AG09309 (cell line): ENCODE measurements at regions not wholly inside any gene's neighbourhood (a gene's known extent, or its start where the extent isn't known, plus 50 kb on each side); places are given as distances from the start of the nearest gene placed in this dataset.

Experiments
- DNase-seq: peaks from one replicate; pipeline ENCODE4 v3.0.0-alpha.2; 2010; ENCODE audit warnings: low read depth
- H3K4me3 ChIP-seq: 2 replicates; pipeline ENCODE4 v1.5.1; 2011; ENCODE audit warnings: mild to moderate bottlenecking, low read depth, low read length, moderate library complexity; ENCODE audit not compliant: control insufficient read depth
- TF ChIP-seq, protein P1 (sequence below): IDR thresholded peaks from 2 replicates; pipeline ENCODE4 v1.5.1; 2011; ENCODE audit warnings: mild to moderate bottlenecking, low read depth, low read length, inconsistent platforms; ENCODE audit not compliant: insufficient read depth, control insufficient read depth; ENCODE audit errors: missing control alignments

DNA sequence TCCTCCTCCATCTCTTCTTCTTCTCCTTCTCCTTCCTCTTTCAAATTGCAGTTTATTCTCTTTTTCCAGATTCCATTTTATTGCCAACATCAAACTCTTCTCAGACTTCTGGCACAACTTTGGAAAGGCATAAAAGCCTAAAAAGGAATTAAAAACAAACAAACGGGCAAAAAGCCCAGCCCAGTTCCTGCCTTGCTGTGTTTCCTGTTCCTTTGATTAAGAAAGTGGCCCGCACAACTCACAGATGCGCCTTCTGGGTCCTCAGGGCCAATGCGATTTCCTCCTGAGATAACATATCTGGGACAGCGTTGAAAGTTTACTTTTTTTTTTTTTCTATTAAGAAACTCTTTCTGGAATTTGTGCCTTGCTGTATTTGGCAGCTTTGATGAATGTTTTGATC lies 158.7 kb upstream of the UBE3A start:
- H3K4me3 ChIP-seq = no peak overlapping the region
- TF ChIP-seq, protein P1, sequence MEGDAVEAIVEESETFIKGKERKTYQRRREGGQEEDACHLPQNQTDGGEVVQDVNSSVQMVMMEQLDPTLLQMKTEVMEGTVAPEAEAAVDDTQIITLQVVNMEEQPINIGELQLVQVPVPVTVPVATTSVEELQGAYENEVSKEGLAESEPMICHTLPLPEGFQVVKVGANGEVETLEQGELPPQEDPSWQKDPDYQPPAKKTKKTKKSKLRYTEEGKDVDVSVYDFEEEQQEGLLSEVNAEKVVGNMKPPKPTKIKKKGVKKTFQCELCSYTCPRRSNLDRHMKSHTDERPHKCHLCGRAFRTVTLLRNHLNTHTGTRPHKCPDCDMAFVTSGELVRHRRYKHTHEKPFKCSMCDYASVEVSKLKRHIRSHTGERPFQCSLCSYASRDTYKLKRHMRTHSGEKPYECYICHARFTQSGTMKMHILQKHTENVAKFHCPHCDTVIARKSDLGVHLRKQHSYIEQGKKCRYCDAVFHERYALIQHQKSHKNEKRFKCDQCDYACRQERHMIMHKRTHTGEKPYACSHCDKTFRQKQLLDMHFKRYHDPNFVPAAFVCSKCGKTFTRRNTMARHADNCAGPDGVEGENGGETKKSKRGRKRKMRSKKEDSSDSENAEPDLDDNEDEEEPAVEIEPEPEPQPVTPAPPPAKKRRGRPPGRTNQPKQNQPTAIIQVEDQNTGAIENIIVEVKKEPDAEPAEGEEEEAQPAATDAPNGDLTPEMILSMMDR = no peak
- DNase-seq = no peak

DNA sequence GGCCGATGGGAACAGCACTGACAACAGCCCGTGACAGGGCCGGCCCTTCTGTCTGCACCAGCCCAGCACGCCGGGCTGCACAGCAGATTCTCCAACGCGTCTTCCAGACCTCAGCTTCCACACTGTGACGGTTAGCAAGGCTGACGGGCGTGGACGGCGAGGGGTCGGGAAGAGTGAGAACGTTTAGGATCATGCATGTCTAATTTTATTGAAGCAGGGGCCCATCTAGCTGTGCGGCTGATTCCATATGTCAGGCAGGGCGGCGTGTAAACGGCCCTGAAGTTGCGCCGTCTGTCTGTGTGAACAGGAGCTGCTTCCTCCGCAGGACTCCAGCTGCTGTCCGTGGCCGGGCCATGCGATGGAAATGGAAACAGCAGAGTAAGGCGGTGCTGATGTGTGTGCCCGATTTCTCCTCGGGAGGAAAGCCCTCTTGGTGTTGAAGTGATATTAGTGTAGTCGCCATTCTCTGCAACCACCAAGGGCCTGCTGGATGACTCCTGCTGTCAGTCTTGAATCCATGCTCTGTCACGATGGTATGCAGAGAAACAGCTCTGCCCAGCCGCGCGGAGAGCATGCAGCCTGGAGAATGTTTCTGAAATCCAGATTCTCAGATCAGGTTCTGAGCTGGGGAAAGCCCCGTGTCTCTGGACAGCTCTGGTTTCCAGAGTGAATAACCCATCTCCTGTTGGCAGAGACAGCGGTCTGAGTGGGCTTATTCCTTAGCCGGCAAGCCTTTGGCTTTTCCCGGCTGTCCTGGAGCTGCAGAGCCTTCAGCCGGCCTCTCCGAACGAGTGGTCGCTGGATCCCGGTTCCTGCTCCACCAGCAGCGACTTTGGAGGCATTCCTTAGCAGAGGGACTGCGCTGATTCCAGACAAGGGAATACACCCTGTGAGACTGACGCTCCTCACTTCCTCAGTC lies 158.1 kb upstream of the UBE3A start:
- no peak overlapping the region; the same call in none of the 2 replicates for H3K4me3 ChIP-seq
- no peak for DNase-seq
- TF ChIP-seq, protein P1 = no peak

DNA sequence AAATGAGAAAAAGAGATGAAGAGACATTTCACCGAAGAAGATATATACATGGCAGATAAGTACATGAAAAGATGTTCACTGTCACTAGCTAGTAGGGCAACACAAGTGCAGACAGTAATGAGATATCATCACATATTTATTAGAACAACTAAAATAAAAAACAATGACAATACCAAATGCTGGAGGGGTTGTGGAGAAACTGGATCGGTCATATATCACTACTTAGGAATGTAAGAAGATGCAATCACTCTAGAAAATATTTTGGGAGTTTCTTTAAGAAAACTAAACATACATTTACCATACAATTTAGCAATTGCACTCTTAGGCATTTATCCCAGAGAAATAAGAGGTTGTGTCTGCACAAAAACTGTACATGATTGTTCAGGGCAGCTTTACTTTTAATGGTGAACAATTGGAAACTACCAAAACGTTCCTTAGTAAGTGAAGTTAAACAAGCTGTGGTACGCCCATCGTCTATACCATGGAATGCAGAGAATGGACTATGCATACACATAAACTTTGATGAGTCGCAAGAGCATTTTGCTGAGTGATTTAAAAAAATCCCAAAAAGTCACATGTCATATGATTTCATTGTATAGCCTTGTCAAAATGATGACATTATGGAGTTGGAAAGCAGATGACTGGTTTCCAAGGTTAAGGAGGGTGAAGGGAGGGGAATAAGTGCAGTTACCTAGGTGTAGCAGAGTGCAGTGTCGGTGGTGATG lies 149.0 kb upstream of the UBE3A start:
- TF ChIP-seq, protein P1 = no peak
- no peak overlapping the region for H3K4me3 ChIP-seq
- DNase-seq = no peak

DNA sequence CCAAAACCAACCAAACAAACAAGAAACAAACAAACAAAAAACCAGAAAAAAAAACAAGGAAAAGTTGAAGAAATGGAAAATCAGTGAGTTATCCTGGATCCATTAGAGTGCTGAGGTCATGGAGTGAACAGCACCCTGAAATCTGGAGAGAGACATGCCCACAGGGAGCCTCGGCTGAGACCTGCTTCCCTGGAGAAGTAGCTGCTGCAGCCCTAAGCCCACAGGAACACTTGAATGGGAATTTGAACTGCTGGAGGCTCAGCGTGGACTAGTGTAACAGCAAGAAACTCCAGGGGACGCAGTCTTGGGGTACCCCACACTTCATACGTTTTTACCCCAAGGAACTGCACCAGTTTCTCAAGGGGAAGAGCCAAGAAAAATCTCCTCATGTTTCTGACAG lies 144.1 kb upstream of the UBE3A start:
- DNase-seq = no peak
- H3K4me3 ChIP-seq = no peak overlapping the region
- TF ChIP-seq, protein P1 = no peak

DNA sequence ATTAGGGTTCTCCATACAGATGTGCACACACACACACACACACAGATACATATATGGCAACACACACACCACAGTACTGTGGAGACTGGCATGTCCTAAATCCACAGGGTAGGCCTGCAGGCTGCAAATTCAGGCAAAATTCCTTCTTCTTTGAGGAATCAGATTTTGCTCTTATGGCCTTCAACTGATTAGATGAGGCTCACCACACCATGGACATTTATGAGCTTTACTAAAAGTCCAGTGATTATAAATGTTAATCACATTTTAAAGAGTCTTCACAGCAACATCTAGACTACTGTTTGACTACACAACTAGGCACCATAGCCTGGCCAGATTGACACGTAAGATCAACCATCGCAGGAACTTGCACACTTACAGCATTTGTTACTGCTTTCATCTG lies 140.3 kb upstream of the UBE3A start:
- TF ChIP-seq, protein P1 = no peak
- DNase-seq = no peak
- no peak overlapping the region for H3K4me3 ChIP-seq

DNA sequence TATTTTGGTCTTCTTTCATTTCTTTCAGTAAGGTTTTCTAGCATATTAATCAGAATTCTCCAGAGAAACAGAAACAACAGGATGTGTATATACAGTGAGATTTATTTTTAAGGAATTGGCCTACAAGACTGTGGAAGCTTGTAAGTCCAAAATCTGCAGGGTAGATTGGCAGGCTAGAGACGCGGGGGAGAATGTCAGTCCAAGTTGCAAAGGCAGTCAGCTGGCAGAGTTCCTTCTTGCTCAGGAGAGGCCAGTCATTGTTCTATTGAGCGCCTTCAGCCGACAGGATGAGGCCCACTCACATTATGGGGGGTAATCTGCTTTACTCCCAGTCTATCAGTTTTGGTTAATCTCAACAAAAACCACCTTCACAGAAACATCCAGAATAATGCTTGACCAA lies 133.4 kb upstream of the UBE3A start:
- DNase-seq = no peak
- no peak overlapping the region for H3K4me3 ChIP-seq
- TF ChIP-seq, protein P1 = no peak
